ENCODE measurements at regions not wholly inside any gene's neighbourhood (a gene's known extent, or its start where the extent isn't known, plus 50 kb on each side); places are given as distances from the start of the nearest gene placed in this dataset.

- ChIA-PET CTCF (ENCODE audit: low intra/inter-chr PET ratio, low total read pairs) (no interaction called here), POLR2A (no interaction called here)
- Histone ChIP-seq H3K9me3 (ENCODE audit: low read length) (no peaks in the 10 kb centered on the region), H3K4me3 (replicated peaks in 1 of 3; ENCODE audit: insufficient read depth in 1 of 3, low read depth in 2 of 3, low read length in 3 of 3) (no peak overlapping the region), H3K4me1 (ENCODE audit: insufficient read depth, low read length) (no peaks in the 10 kb centered on the region), H3K79me2 (ENCODE audit: insufficient read depth, low read length) (no peaks in the 10 kb centered on the region), H3K4me2 (ENCODE audit: low read depth, low read length) (no peak overlapping the region), H3K27ac (ENCODE audit: extremely low read length, insufficient read depth, low read length) (no peak overlapping the region), H3K36me3 (replicated peaks in 1 of 2; ENCODE audit: control insufficient read depth in 1 of 2, insufficient read depth in 2 of 2, low read length in 2 of 2) (no peaks in the 10 kb centered on the region), H2AFZ (ENCODE audit: low read length) (no peak overlapping the region), H4K20me1 (ENCODE audit: insufficient read depth, low read length) (no peaks in the 10 kb centered on the region), H3K27me3 (ENCODE audit: control insufficient read depth in 1 of 2, insufficient read depth in 2 of 2, low read length in 2 of 2) (no peaks in the 10 kb centered on the region), H3K9ac (ENCODE audit: insufficient read depth, low read depth, low read length) (no peak overlapping the region)
- ATAC-seq (no peak), DNase-seq (ENCODE audit: low spot score) (no peak), FAIRE-seq (no peak)
- in situ Hi-C loops (cut with HindIII; ENCODE audit: extremely low pct_ligation_motif_present, low pct_unique_long_range_greater_than_20kb) (no loop called here), intact Hi-C loops (cut with micrococcal nuclease; ENCODE audit: unreplicated experiment) (no loop called here)
- no TSS peak for BruUV-seq (replicated peaks)
- 17% methylated on average over 6 of the region's 6 CpGs for WGBS (ENCODE audit: low lambda C conversion rate)
- no peak for TF ChIP-seq RAD21 (CRISPR knock-in tag; IDR thresholded peaks at IDR 0.05)
- no peak for TF ChIP-seq EP300 (IDR thresholded peaks at IDR 0.05; ENCODE audit: low read depth in 2 of 2, low read length in 2 of 2)
- no peak for TF ChIP-seq EP300 (CRISPR knock-in tag; IDR thresholded peaks at IDR 0.05; ENCODE audit: borderline replicate concordance)
- TF ChIP-seq ZNF451 (CRISPR knock-in tag; IDR thresholded peaks at IDR 0.05) = no peak
- TF ChIP-seq RFX1 (IDR thresholded peaks at IDR 0.05) = no peak
- no peak for TF ChIP-seq DR1 (CRISPR knock-in tag; IDR thresholded peaks at IDR 0.05)
- TF ChIP-seq, protein P1, sequence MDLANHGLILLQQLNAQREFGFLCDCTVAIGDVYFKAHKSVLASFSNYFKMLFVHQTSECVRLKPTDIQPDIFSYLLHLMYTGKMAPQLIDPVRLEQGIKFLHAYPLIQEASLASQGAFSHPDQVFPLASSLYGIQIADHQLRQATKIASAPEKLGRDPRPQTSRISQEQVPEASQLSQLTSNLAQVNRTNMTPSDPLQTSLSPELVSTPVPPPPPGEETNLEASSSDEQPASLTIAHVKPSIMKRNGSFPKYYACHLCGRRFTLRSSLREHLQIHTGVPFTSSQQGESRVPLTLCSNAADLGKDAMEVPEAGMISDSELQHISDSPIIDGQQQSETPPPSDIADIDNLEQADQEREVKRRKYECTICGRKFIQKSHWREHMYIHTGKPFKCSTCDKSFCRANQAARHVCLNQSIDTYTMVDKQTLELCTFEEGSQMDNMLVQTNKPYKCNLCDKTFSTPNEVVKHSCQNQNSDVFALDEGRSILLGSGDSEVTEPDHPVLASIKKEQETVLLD (CRISPR knock-in tag; IDR thresholded peaks at IDR 0.05; ENCODE audit: low read depth) = no peak
- TF ChIP-seq ZNF512 (CRISPR knock-in tag; IDR thresholded peaks at IDR 0.05) = no peak
- no peak for TF ChIP-seq ZNF770 (CRISPR knock-in tag; IDR thresholded peaks at IDR 0.05)
- TF ChIP-seq, protein P2, sequence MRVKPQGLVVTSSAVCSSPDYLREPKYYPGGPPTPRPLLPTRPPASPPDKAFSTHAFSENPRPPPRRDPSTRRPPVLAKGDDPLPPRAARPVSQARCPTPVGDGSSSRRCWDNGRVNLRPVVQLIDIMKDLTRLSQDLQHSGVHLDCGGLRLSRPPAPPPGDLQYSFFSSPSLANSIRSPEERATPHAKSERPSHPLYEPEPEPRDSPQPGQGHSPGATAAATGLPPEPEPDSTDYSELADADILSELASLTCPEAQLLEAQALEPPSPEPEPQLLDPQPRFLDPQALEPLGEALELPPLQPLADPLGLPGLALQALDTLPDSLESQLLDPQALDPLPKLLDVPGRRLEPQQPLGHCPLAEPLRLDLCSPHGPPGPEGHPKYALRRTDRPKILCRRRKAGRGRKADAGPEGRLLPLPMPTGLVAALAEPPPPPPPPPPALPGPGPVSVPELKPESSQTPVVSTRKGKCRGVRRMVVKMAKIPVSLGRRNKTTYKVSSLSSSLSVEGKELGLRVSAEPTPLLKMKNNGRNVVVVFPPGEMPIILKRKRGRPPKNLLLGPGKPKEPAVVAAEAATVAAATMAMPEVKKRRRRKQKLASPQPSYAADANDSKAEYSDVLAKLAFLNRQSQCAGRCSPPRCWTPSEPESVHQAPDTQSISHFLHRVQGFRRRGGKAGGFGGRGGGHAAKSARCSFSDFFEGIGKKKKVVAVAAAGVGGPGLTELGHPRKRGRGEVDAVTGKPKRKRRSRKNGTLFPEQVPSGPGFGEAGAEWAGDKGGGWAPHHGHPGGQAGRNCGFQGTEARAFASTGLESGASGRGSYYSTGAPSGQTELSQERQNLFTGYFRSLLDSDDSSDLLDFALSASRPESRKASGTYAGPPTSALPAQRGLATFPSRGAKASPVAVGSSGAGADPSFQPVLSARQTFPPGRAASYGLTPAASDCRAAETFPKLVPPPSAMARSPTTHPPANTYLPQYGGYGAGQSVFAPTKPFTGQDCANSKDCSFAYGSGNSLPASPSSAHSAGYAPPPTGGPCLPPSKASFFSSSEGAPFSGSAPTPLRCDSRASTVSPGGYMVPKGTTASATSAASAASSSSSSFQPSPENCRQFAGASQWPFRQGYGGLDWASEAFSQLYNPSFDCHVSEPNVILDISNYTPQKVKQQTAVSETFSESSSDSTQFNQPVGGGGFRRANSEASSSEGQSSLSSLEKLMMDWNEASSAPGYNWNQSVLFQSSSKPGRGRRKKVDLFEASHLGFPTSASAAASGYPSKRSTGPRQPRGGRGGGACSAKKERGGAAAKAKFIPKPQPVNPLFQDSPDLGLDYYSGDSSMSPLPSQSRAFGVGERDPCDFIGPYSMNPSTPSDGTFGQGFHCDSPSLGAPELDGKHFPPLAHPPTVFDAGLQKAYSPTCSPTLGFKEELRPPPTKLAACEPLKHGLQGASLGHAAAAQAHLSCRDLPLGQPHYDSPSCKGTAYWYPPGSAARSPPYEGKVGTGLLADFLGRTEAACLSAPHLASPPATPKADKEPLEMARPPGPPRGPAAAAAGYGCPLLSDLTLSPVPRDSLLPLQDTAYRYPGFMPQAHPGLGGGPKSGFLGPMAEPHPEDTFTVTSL (CRISPR knock-in tag; IDR thresholded peaks at IDR 0.05; ENCODE audit: borderline replicate concordance) = no peak
These were observed 288.4 kb downstream of the NUAK1 start for GRCh38 chr12:105850103-105850968.
